Neural cell (in vitro differentiated cells): ENCODE measurements at regions not wholly inside any gene's neighbourhood (a gene's known extent, or its start where the extent isn't known, plus 50 kb on each side); places are given as distances from the start of the nearest gene placed in this dataset.

Experiments
- CTCF ChIP-seq: fragments of 450-650 bp; IDR thresholded peaks from 2 replicates; pipeline ENCODE4 v1.5.1; 2014; ENCODE audit warnings: antibody characterized with exemption, mild to moderate bottlenecking, moderate library complexity; ENCODE audit not compliant: poor library complexity, severe bottlenecking
- EP300 ChIP-seq: fragments of 450-650 bp; conservative IDR thresholded peaks from 2 replicates; pipeline ENCODE4 v1.6.1; 2014; ENCODE audit warnings: antibody characterized with exemption, mild to moderate bottlenecking, moderate library complexity; ENCODE audit not compliant: poor library complexity, severe bottlenecking
- EZH2 ChIP-seq: fragments of 200-600, 300-800 bp; shearing (Covaris generic), sonication (generic); IDR thresholded peaks from 2 replicates; pipeline ENCODE4 v1.6.1; 2014; ENCODE audit warnings: antibody characterized with exemption, low read length, borderline replicate concordance, mild to moderate bottlenecking; ENCODE audit not compliant: insufficient read depth, poor library complexity, severe bottlenecking
- MXI1 ChIP-seq: fragments of 450-650 bp; conservative IDR thresholded peaks from 2 replicates; pipeline ENCODE4 v1.6.1; 2014; ENCODE audit warnings: antibody characterized with exemption, mild to moderate bottlenecking; ENCODE audit not compliant: poor library complexity, severe bottlenecking
- POLR2AphosphoS5 ChIP-seq: IDR thresholded peaks from 2 replicates; pipeline ENCODE4 v1.6.1; 2012
- RAD21 ChIP-seq: fragments of 450-650 bp; conservative IDR thresholded peaks from 2 replicates; pipeline ENCODE4 v1.6.1; 2014; ENCODE audit warnings: antibody characterized with exemption, mild to moderate bottlenecking, moderate library complexity
- SMC3 ChIP-seq: fragments of 450-650 bp; conservative IDR thresholded peaks from 2 replicates; pipeline ENCODE4 v1.6.1; 2014; ENCODE audit warnings: antibody characterized with exemption, mild to moderate bottlenecking, moderate library complexity; ENCODE audit not compliant: poor library complexity
- TAF1 ChIP-seq: IDR thresholded peaks from 2 replicates; pipeline ENCODE4 v1.6.1; 2012; ENCODE audit warnings: low read depth
- TF ChIP-seq, protein P1 (sequence below): IDR thresholded peaks from 2 replicates; pipeline ENCODE4 v1.6.1; 2012; ENCODE audit warnings: borderline replicate concordance

GRCh38 chr4:27326991-27327390 lies 466.4 kb downstream of the STIM2 start:
- TF ChIP-seq TAF1: no peak
- no peak for TF ChIP-seq CTCF
- no peak for TF ChIP-seq SMC3
- no peak for TF ChIP-seq EZH2
- TF ChIP-seq POLR2AphosphoS5: no peak
- no peak for TF ChIP-seq RAD21
- TF ChIP-seq, protein P1, sequence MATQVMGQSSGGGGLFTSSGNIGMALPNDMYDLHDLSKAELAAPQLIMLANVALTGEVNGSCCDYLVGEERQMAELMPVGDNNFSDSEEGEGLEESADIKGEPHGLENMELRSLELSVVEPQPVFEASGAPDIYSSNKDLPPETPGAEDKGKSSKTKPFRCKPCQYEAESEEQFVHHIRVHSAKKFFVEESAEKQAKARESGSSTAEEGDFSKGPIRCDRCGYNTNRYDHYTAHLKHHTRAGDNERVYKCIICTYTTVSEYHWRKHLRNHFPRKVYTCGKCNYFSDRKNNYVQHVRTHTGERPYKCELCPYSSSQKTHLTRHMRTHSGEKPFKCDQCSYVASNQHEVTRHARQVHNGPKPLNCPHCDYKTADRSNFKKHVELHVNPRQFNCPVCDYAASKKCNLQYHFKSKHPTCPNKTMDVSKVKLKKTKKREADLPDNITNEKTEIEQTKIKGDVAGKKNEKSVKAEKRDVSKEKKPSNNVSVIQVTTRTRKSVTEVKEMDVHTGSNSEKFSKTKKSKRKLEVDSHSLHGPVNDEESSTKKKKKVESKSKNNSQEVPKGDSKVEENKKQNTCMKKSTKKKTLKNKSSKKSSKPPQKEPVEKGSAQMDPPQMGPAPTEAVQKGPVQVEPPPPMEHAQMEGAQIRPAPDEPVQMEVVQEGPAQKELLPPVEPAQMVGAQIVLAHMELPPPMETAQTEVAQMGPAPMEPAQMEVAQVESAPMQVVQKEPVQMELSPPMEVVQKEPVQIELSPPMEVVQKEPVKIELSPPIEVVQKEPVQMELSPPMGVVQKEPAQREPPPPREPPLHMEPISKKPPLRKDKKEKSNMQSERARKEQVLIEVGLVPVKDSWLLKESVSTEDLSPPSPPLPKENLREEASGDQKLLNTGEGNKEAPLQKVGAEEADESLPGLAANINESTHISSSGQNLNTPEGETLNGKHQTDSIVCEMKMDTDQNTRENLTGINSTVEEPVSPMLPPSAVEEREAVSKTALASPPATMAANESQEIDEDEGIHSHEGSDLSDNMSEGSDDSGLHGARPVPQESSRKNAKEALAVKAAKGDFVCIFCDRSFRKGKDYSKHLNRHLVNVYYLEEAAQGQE: no peak
- TF ChIP-seq EP300: no peak
- TF ChIP-seq MXI1: no peak
